HL-60 (cell line): ENCODE measurements at regions not wholly inside any gene's neighbourhood (a gene's known extent, or its start where the extent isn't known, plus 50 kb on each side); places are given as distances from the start of the nearest gene placed in this dataset.

Experiments
- GABPA ChIP-seq: IDR thresholded peaks from 2 replicates; pipeline ENCODE4 v1.6.1; 2012; ENCODE audit warnings: low read depth
- POLR2AphosphoS5 ChIP-seq: IDR thresholded peaks from 2 replicates; pipeline ENCODE4 v1.6.1; 2012; ENCODE audit warnings: low read depth
- SPI1 ChIP-seq: IDR thresholded peaks from 2 replicates; pipeline ENCODE4 v1.6.1; 2012; ENCODE audit warnings: low read depth, mild to moderate bottlenecking, borderline replicate concordance
- TF ChIP-seq, protein P1 (sequence below): IDR thresholded peaks from one replicate; pipeline ENCODE4 v1.5.1; 2011; ENCODE audit warnings: low read length, control low read depth, inconsistent platforms; ENCODE audit not compliant: insufficient read depth
- TF ChIP-seq, protein P2 (sequence below): IDR thresholded peaks from 2 replicates; pipeline ENCODE4 v1.6.1; 2012; ENCODE audit warnings: low read depth; ENCODE audit not compliant: insufficient replicate concordance

DNA sequence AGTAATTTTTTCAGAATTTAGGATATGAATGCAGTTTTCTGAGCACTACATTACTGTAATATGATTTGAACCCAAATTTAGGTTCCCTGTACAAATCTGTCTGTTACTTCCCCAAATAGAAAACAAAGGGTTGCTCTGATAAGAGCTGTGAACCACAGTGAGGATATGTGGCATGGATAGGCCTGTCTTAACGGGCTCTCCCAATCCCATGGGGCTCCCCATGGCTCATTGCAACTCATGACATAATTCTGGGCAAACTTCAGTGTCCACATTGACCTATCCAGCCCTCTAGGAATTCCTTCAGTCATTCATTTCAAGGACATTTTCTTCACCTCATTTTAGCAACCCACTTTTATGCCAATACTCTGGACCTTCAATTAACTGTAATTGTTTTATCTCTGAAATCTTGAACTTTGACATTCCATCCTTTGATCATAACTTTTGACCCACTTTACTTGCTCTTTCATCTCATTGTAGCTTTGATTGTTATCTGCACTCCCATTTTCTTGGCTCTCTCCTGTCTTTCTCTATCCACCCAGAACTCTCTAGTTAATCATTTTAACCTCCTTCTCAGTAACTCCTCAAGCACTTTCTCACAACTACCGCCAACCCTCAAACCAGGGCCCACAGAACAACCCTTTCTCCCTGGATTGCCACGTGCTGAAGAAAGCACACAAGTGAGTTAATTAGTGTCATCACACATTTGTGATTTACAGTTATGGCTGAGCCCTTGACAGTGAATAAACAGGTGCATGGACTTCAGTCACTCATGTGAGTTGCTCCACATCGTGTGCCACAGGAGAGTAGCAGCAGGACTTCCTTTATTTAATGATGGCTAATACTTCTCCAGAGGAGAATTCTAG lies 94.9 kb upstream of the AADACL2 start:
- TF ChIP-seq, protein P1, sequence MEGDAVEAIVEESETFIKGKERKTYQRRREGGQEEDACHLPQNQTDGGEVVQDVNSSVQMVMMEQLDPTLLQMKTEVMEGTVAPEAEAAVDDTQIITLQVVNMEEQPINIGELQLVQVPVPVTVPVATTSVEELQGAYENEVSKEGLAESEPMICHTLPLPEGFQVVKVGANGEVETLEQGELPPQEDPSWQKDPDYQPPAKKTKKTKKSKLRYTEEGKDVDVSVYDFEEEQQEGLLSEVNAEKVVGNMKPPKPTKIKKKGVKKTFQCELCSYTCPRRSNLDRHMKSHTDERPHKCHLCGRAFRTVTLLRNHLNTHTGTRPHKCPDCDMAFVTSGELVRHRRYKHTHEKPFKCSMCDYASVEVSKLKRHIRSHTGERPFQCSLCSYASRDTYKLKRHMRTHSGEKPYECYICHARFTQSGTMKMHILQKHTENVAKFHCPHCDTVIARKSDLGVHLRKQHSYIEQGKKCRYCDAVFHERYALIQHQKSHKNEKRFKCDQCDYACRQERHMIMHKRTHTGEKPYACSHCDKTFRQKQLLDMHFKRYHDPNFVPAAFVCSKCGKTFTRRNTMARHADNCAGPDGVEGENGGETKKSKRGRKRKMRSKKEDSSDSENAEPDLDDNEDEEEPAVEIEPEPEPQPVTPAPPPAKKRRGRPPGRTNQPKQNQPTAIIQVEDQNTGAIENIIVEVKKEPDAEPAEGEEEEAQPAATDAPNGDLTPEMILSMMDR: no peak
- TF ChIP-seq POLR2AphosphoS5 (no peak), GABPA (no peak), SPI1 (no peak)
- TF ChIP-seq, protein P2, sequence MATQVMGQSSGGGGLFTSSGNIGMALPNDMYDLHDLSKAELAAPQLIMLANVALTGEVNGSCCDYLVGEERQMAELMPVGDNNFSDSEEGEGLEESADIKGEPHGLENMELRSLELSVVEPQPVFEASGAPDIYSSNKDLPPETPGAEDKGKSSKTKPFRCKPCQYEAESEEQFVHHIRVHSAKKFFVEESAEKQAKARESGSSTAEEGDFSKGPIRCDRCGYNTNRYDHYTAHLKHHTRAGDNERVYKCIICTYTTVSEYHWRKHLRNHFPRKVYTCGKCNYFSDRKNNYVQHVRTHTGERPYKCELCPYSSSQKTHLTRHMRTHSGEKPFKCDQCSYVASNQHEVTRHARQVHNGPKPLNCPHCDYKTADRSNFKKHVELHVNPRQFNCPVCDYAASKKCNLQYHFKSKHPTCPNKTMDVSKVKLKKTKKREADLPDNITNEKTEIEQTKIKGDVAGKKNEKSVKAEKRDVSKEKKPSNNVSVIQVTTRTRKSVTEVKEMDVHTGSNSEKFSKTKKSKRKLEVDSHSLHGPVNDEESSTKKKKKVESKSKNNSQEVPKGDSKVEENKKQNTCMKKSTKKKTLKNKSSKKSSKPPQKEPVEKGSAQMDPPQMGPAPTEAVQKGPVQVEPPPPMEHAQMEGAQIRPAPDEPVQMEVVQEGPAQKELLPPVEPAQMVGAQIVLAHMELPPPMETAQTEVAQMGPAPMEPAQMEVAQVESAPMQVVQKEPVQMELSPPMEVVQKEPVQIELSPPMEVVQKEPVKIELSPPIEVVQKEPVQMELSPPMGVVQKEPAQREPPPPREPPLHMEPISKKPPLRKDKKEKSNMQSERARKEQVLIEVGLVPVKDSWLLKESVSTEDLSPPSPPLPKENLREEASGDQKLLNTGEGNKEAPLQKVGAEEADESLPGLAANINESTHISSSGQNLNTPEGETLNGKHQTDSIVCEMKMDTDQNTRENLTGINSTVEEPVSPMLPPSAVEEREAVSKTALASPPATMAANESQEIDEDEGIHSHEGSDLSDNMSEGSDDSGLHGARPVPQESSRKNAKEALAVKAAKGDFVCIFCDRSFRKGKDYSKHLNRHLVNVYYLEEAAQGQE: no peak
